ENCODE measurements at regions not wholly inside any gene's neighbourhood (a gene's known extent, or its start where the extent isn't known, plus 50 kb on each side); places are given as distances from the start of the nearest gene placed in this dataset.
"Not testable (repeated sequence)": the region's sequence is repeated elsewhere in the genome, so short reads cannot be mapped to it uniquely, and the experiment has no call there.

DNA sequence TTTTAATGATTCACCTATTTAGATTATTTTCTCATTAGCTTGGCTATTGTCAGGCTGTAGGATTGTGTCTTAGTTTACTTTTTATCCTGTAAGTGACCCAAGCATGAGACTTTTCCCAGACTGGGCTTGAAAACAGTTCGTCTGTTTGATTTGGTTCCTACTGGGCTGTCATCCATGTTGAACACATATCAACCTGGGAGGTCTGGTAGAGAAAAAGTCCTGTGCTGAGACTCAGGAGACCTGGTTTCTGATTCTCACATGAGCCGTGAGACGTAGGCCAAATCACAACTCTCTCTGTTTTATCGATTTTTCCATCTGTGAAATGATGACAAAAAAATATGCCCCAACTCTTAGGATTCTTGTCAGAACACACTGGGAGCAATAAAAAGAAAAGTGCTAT is 98.8 kb upstream of the GALNT15 start:
- TF ChIP-seq, protein P1, sequence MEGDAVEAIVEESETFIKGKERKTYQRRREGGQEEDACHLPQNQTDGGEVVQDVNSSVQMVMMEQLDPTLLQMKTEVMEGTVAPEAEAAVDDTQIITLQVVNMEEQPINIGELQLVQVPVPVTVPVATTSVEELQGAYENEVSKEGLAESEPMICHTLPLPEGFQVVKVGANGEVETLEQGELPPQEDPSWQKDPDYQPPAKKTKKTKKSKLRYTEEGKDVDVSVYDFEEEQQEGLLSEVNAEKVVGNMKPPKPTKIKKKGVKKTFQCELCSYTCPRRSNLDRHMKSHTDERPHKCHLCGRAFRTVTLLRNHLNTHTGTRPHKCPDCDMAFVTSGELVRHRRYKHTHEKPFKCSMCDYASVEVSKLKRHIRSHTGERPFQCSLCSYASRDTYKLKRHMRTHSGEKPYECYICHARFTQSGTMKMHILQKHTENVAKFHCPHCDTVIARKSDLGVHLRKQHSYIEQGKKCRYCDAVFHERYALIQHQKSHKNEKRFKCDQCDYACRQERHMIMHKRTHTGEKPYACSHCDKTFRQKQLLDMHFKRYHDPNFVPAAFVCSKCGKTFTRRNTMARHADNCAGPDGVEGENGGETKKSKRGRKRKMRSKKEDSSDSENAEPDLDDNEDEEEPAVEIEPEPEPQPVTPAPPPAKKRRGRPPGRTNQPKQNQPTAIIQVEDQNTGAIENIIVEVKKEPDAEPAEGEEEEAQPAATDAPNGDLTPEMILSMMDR (IDR thresholded peaks at IDR 0.05; ENCODE audit: extremely low read depth, insufficient read depth, missing control alignments), result no peak
- no peak for DNase-seq (ENCODE audit: low spot score)
- in situ Hi-C loops (cut with MboI; ENCODE audit: low pct_unique_long_range_greater_than_20kb, low sequenced_read_pairs, unreplicated experiment), result no loop called here

DNA sequence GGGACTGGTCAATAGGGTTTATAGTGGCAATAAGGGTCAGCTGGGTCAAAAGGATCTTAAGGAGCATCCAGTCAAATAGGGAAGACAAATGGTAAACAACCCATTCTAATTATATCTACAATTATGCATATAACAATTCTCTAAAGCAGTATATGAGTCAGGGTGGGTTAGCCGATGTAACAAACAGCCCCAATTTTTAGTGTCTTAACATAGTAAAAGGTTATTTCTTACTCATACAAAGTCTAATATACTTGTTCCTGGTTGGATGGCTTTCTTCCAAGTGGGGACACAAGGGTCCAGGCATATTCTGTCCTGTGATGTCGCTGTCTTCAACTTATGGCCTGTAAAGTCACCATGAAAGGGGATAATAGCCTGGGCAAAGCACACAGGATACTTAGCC is 97.9 kb upstream of the GALNT15 start:
- TF ChIP-seq, protein P1 (IDR thresholded peaks at IDR 0.05; ENCODE audit: extremely low read depth, insufficient read depth, missing control alignments), result no peak
- DNase-seq (ENCODE audit: low spot score), result no peak
- in situ Hi-C loops (cut with MboI; ENCODE audit: low pct_unique_long_range_greater_than_20kb, low sequenced_read_pairs, unreplicated experiment), result no loop called here

DNA sequence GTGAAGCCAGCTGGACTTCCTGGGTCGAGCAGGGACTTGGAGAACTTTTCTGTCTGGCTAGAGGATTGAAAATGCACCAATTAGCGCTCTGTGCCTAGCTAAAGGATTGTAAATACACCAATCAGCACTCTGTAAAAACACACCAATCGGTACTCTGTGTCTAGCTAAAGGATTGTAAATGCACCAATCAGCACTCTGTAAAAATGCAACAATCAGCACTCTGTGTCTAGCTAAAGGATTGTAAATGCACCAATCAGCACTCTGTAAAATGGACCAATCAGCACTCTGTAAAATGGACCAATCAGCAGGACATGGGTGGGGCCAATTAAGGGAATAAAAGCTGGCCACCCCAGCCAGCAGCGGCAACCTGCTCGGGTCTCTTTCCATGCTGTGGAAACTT is 97.3 kb upstream of the GALNT15 start:
- DNase-seq (ENCODE audit: low spot score); in situ Hi-C loops (cut with MboI; ENCODE audit: low pct_unique_long_range_greater_than_20kb, low sequenced_read_pairs, unreplicated experiment): not testable (repeated sequence)

DNA sequence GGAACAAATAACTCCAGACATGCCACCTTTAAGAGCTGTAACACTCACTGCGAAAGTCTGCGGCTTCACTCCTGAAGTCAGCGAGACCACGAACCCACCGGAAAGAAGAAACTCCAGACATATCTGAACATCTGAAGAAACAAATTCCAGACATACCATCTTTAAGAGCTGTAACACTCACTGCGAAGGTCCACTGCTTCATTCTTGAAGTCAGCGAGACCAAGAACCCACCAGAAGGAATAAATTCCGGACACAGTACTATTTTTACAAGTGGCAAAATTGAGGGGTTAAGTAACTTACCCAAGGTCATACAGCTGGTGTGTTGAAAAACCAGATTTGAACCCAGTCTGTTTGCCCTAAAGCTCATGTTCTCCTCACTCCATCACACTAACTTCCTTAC is 96.8 kb upstream of the GALNT15 start:
- in situ Hi-C loops (cut with MboI; ENCODE audit: low pct_unique_long_range_greater_than_20kb, low sequenced_read_pairs, unreplicated experiment); DNase-seq (ENCODE audit: low spot score): not testable (repeated sequence)

DNA sequence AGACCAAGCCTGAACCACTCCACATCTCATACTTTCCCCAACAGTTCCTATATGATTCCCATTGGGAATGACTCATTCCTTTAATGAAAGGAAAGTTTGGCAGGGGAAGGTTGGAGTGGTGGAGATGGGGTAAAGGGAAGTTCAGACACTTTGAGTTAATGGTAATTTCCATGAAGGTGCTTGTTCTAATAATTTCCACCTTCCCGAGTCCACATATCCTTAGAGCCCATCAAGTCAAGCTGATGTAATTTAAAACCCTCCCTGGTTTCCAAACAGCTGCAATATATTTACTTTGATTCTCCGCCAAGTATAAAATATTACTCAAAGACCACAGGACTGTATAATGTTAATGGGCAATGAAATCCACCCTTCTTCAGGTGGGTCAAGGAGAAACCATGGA is 95.0 kb upstream of the GALNT15 start:
- TF ChIP-seq, protein P1 (IDR thresholded peaks at IDR 0.05; ENCODE audit: extremely low read depth, insufficient read depth, missing control alignments), result no peak
- no peak for DNase-seq (ENCODE audit: low spot score)
- in situ Hi-C loops (cut with MboI; ENCODE audit: low pct_unique_long_range_greater_than_20kb, low sequenced_read_pairs, unreplicated experiment), result no loop called here

DNA sequence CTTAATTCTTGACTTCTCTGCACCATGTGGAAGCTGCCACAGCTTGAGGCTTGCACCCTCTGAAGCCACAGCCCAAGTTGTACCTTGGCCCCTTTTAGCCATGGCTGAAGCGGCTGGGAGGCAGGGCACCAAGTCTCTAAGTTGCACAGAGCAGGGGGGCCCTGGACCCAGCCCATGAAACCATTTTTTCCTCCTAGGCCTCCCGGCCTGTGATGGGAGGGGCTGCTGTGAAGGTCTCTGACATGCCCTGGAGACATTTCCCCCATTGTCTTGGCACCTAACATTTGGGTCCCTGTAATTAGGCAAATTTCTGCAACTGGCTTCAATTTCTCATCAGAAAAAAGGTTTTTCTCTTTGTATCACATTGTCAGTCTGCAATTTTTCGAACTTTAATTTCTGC is 92.8 kb upstream of the GALNT15 start:
- no peak for DNase-seq (ENCODE audit: low spot score)
- TF ChIP-seq, protein P1 (IDR thresholded peaks at IDR 0.05; ENCODE audit: extremely low read depth, insufficient read depth, missing control alignments), result no peak
- in situ Hi-C loops (cut with MboI; ENCODE audit: low pct_unique_long_range_greater_than_20kb, low sequenced_read_pairs, unreplicated experiment), result no loop called here

DNA sequence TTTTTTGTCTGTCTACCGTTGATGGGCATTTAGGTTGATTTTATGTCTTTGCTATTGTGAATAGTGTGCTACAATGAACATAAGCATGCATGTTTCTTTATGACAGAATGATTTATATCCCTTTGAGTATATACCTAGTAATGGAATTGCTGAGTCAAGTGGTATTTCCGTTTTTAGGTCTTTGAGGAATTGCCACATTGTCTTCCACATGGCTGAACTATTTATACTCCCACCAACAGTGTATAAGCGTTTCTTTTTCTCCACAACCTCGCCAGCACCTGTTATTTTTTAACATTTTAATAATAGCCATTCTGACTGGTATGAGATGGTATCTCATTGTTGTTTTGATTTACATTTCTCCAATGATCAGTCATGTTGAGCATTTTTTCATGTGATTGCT is 89.6 kb upstream of the GALNT15 start:
- TF ChIP-seq, protein P1 (IDR thresholded peaks at IDR 0.05; ENCODE audit: extremely low read depth, insufficient read depth, missing control alignments), result no peak
- no peak for DNase-seq (ENCODE audit: low spot score)
- in situ Hi-C loops (cut with MboI; ENCODE audit: low pct_unique_long_range_greater_than_20kb, low sequenced_read_pairs, unreplicated experiment), result no loop called here

DNA sequence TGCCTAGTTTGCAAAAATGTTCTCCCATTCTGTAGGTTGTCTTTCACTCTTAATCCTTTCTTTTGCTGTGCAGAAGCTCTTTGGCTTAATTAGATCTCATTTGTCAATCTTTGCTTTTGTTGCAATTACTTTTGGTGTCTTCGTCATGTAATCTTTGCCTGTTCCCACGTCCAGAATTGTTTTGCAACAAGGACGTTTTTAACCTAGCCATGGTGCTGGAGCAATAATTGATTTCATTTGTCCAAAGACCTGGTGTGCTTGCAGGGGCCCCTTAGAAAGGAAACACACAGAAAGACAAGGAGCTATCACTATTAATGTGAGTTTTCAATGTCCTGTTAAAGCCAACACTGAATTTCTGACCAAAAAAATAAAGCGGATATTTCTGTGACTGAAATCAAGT is 89.1 kb upstream of the GALNT15 start:
- in situ Hi-C loops (cut with MboI; ENCODE audit: low pct_unique_long_range_greater_than_20kb, low sequenced_read_pairs, unreplicated experiment), result no loop called here
- no peak for DNase-seq (ENCODE audit: low spot score)
- TF ChIP-seq, protein P1 (IDR thresholded peaks at IDR 0.05; ENCODE audit: extremely low read depth, insufficient read depth, missing control alignments), result no peak
